ENCODE measurements at regions not wholly inside any gene's neighbourhood (a gene's known extent, or its start where the extent isn't known, plus 50 kb on each side); places are given as distances from the start of the nearest gene placed in this dataset.

GRCh38 chr10:83222832-83223742 is 916.2 kb upstream of the GHITM start:
- H3K9me3 Mint-ChIP-seq: peaks cover 4% of the 10 kb centered on the region
- H3K27me3 Mint-ChIP-seq (ENCODE audit: low read depth): no peaks in the 10 kb centered on the region
- no peak for DNase-seq (ENCODE audit: low spot score)
- intact Hi-C loops (cut with micrococcal nuclease): no loop called here
- H3K4me3 Mint-ChIP-seq (ENCODE audit: low read depth): no peak overlapping the region
- H3K4me1 Mint-ChIP-seq (ENCODE audit: low read depth): no peaks in the 10 kb centered on the region
- no peak overlapping the region for H3K27ac Mint-ChIP-seq
- H3K36me3 Mint-ChIP-seq (ENCODE audit: low read depth): no peaks in the 10 kb centered on the region

DNA sequence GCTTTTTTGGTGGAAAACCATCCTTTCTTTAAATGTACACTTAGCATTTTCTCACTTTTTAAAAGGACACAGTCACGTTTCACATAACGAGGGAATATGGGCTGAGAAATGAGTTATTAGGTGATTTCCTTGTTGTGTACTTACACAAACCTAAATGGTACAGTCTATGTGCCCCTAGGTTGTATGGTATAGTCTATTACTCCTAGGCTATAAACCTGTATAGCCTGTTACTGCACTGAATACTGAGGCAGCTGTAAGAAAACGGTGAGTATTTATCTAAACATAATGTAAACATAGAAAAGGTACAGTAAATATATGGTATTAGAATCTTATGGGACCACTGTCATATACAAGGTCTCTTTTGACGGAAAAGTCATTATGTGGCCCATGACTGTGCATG is 913.5 kb upstream of the GHITM start:
- Mint-ChIP-seq H3K9me3 (peaks cover 7% of the 10 kb centered on the region), H3K4me3 (ENCODE audit: low read depth) (no peak overlapping the region), H3K27me3 (ENCODE audit: low read depth) (no peaks in the 10 kb centered on the region), H3K36me3 (ENCODE audit: low read depth) (no peaks in the 10 kb centered on the region), H3K27ac (no peak overlapping the region), H3K4me1 (ENCODE audit: low read depth) (no peaks in the 10 kb centered on the region)
- intact Hi-C loops (cut with micrococcal nuclease): no loop called here
- DNase-seq (ENCODE audit: low spot score): no peak

- H3K4me3 Mint-ChIP-seq (ENCODE audit: low read depth): no peak overlapping the region
- H3K36me3 Mint-ChIP-seq (ENCODE audit: low read depth): no peaks in the 10 kb centered on the region
- H3K4me1 Mint-ChIP-seq (ENCODE audit: low read depth): no peaks in the 10 kb centered on the region
- DNase-seq (ENCODE audit: low spot score): no peak
- H3K27ac Mint-ChIP-seq: no peak overlapping the region
- H3K9me3 Mint-ChIP-seq: peaks cover 4% of the 10 kb centered on the region
- no peaks in the 10 kb centered on the region for H3K27me3 Mint-ChIP-seq (ENCODE audit: low read depth)
- intact Hi-C loops (cut with micrococcal nuclease): no loop called here
Observed at GRCh38 chr10:83229991-83230390, 909.3 kb upstream of the GHITM start.

DNA sequence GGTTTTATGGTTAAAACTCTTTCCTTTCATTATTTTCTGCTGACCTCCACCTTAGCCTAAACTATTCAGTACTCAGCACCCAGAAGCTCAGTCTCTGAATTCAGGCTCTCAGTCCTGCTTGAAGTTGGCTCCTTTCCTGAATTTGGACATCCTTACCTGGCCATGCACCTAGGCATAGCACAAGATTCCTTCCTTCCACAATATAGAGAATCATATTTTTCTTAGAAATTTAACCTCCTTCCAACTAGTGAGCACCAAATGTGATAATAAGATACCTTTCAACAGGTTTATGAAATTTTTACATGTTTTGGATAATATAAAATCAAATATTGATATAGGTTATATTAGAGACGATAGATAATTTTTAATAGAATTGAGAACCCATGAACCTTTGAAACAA is 905.6 kb upstream of the GHITM start:
- DNase-seq (ENCODE audit: low spot score): no peak
- H3K4me3 Mint-ChIP-seq (ENCODE audit: low read depth): no peak overlapping the region
- no peak overlapping the region for H3K27ac Mint-ChIP-seq
- H3K9me3 Mint-ChIP-seq: peaks cover 2% of the 10 kb centered on the region
- no peaks in the 10 kb centered on the region for H3K27me3 Mint-ChIP-seq (ENCODE audit: low read depth)
- no peaks in the 10 kb centered on the region for H3K36me3 Mint-ChIP-seq (ENCODE audit: low read depth)
- intact Hi-C loops (cut with micrococcal nuclease): no loop called here
- no peaks in the 10 kb centered on the region for H3K4me1 Mint-ChIP-seq (ENCODE audit: low read depth)

DNA sequence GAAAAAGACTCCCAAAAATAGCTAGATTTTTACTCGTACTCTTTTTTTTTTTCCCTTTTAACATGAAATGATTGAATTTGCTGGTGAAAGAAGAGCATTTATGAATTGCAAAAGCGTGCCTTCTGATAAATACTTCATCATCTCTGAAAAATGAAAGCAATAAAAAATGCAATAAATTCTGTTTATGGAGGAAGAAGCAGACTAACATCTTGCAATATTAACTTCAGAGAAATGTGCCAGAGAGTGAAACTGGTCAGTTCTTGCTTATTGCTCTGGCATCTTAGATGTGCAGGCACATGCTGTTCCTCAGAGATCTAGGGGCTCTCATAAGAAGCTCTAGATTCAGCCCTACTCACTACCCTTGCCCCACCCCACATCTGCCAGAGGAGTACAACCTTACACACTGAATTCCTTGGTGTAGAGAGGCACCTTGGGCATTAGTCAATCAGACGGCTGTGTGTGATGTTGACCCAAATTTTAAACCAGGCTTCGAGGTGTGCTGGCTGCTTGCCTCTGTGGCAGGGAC is 891.1 kb upstream of the GHITM start:
- Mint-ChIP-seq H3K9me3 (peaks cover 28% of the 10 kb centered on the region), H3K27ac (no peak overlapping the region), H3K36me3 (ENCODE audit: low read depth) (no peaks in the 10 kb centered on the region), H3K4me3 (ENCODE audit: low read depth) (no peak overlapping the region), H3K27me3 (ENCODE audit: low read depth) (no peaks in the 10 kb centered on the region), H3K4me1 (ENCODE audit: low read depth) (no peaks in the 10 kb centered on the region)
- intact Hi-C loops (cut with micrococcal nuclease): no loop called here
- no peak for DNase-seq (ENCODE audit: low spot score)

GRCh38 chr10:83250396-83250795 is 888.9 kb upstream of the GHITM start:
- intact Hi-C loops (cut with micrococcal nuclease): no loop called here
- no peak overlapping the region for H3K4me3 Mint-ChIP-seq (ENCODE audit: low read depth)
- no peaks in the 10 kb centered on the region for H3K4me1 Mint-ChIP-seq (ENCODE audit: low read depth)
- peaks cover 32% of the 10 kb centered on the region for H3K9me3 Mint-ChIP-seq
- H3K27ac Mint-ChIP-seq: no peak overlapping the region
- no peaks in the 10 kb centered on the region for H3K27me3 Mint-ChIP-seq (ENCODE audit: low read depth)
- DNase-seq (ENCODE audit: low spot score): no peak
- no peaks in the 10 kb centered on the region for H3K36me3 Mint-ChIP-seq (ENCODE audit: low read depth)

DNA sequence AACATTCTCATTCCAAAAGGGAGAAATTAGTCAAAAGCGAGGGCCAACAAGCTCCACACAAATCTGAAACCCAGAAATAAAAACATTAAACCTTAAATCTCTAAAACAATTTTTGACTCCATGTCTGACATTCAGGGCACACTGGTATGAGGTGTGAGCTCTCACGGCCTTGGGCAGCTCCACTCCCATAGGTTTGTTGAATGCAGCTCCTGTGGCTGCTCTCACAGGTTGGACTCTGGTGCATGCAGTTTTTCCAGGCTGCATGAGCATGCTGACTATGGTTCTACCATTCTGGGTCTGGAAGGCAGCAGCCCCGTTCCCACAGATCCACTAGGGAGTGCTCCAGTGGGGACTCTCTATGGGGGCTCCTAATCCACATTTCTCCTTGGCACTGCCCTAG is 887.1 kb upstream of the GHITM start:
- intact Hi-C loops (cut with micrococcal nuclease): no loop called here
- Mint-ChIP-seq H3K27me3 (ENCODE audit: low read depth) (no peaks in the 10 kb centered on the region), H3K4me1 (ENCODE audit: low read depth) (no peaks in the 10 kb centered on the region), H3K36me3 (ENCODE audit: low read depth) (no peaks in the 10 kb centered on the region), H3K4me3 (ENCODE audit: low read depth) (no peak overlapping the region), H3K27ac (no peak overlapping the region), H3K9me3 (peaks cover 31% of the 10 kb centered on the region)
- DNase-seq (ENCODE audit: low spot score): no peak

DNA sequence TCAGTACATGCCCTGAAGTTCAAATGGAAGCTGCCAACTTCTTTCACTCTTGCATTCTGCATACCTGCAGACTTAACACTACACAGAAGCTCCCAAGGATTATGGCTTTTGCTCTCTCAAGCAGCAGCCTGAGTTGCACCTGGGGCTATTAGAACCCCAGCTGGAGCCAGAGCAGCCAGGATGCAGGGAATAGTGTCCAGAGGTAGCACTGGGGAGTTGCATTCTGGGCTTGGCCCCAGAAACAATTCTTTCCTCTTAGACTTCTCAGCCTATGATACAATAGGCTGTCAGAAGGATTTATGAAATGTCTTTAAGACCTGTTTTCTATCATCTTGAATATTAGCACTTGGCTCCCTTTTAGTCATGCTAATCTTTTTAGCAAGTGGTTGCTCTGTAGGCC is 886.7 kb upstream of the GHITM start:
- Mint-ChIP-seq H3K27ac (no peak overlapping the region), H3K4me3 (ENCODE audit: low read depth) (no peak overlapping the region), H3K4me1 (ENCODE audit: low read depth) (no peaks in the 10 kb centered on the region), H3K36me3 (ENCODE audit: low read depth) (no peaks in the 10 kb centered on the region), H3K27me3 (ENCODE audit: low read depth) (no peaks in the 10 kb centered on the region), H3K9me3 (peaks cover 32% of the 10 kb centered on the region)
- no peak for DNase-seq (ENCODE audit: low spot score)
- intact Hi-C loops (cut with micrococcal nuclease): no loop called here

GRCh38 chr10:83253011-83253671 is 886.2 kb upstream of the GHITM start:
- Mint-ChIP-seq H3K27ac (no peak overlapping the region), H3K4me1 (ENCODE audit: low read depth) (no peaks in the 10 kb centered on the region), H3K9me3 (peaks cover 32% of the 10 kb centered on the region), H3K36me3 (ENCODE audit: low read depth) (no peaks in the 10 kb centered on the region), H3K4me3 (ENCODE audit: low read depth) (no peak overlapping the region), H3K27me3 (ENCODE audit: low read depth) (no peaks in the 10 kb centered on the region)
- intact Hi-C loops (cut with micrococcal nuclease): no loop called here
- no peak for DNase-seq (ENCODE audit: low spot score)

GRCh38 chr10:83254698-83255097 is 884.6 kb upstream of the GHITM start:
- DNase-seq (ENCODE audit: low spot score): no peak
- Mint-ChIP-seq H3K4me3 (ENCODE audit: low read depth) (no peak overlapping the region), H3K9me3 (peaks cover 40% of the 10 kb centered on the region), H3K27ac (no peak overlapping the region), H3K36me3 (ENCODE audit: low read depth) (no peaks in the 10 kb centered on the region), H3K27me3 (ENCODE audit: low read depth) (no peaks in the 10 kb centered on the region), H3K4me1 (ENCODE audit: low read depth) (no peaks in the 10 kb centered on the region)
- intact Hi-C loops (cut with micrococcal nuclease): no loop called here

DNA sequence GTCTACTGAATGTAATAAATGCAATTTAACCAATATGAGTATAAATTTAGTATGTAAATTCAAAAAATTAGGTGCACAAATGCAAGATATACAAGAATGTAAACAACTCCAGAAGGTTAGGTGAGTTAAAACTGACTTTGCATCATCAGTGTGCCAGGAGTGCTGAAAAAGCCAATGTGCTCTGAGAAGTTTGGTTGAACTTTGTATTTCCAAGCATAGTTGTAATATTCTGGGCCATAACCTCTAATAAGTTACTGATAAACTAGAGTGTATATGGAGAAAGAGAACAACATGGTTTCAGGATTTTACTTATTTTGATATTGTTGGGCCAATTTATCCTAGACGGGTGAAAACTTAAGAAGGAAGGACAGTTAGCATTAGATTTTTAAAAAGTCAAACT is 876.9 kb upstream of the GHITM start:
- Mint-ChIP-seq H3K4me3 (ENCODE audit: low read depth) (no peak overlapping the region), H3K36me3 (ENCODE audit: low read depth) (no peaks in the 10 kb centered on the region), H3K27me3 (ENCODE audit: low read depth) (no peaks in the 10 kb centered on the region), H3K27ac (no peak overlapping the region), H3K9me3 (peaks cover 38% of the 10 kb centered on the region), H3K4me1 (ENCODE audit: low read depth) (no peaks in the 10 kb centered on the region)
- intact Hi-C loops (cut with micrococcal nuclease): no loop called here
- DNase-seq (ENCODE audit: low spot score): no peak

GRCh38 chr10:83272666-83273434 is 866.5 kb upstream of the GHITM start:
- H3K4me1 Mint-ChIP-seq (ENCODE audit: low read depth): no peaks in the 10 kb centered on the region
- intact Hi-C loops (cut with micrococcal nuclease): no loop called here
- H3K4me3 Mint-ChIP-seq (ENCODE audit: low read depth): no peak overlapping the region
- DNase-seq (ENCODE audit: low spot score): no peak
- H3K36me3 Mint-ChIP-seq (ENCODE audit: low read depth): no peaks in the 10 kb centered on the region
- peaks cover 9% of the 10 kb centered on the region for H3K9me3 Mint-ChIP-seq
- H3K27me3 Mint-ChIP-seq (ENCODE audit: low read depth): no peaks in the 10 kb centered on the region
- no peak overlapping the region for H3K27ac Mint-ChIP-seq

DNA sequence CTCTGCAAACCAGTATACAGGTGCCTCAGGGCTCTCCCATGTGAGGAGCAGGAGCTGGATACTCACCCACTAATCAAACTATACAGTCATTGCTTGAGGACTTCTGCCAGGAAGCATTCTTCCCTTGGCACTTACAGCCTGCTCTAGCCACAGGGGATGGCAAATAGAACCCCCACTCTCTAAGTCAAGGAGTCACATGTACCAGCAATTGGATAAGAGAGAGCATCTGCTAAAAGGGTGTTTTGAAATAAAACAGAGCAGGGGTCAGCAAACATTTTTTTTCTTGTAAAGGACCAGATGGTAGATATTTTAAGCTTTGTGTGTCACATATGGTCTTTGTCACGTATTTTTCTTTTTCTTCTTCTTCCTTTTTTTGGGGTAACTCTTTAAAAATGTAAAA is 865.2 kb upstream of the GHITM start:
- Mint-ChIP-seq H3K4me3 (ENCODE audit: low read depth) (no peak overlapping the region), H3K9me3 (peaks cover 8% of the 10 kb centered on the region), H3K36me3 (ENCODE audit: low read depth) (no peaks in the 10 kb centered on the region), H3K27ac (no peak overlapping the region), H3K27me3 (ENCODE audit: low read depth) (no peaks in the 10 kb centered on the region), H3K4me1 (ENCODE audit: low read depth) (no peaks in the 10 kb centered on the region)
- intact Hi-C loops (cut with micrococcal nuclease): no loop called here
- no peak for DNase-seq (ENCODE audit: low spot score)
